GM23248 (cell line): ENCODE measurements at regions not wholly inside any gene's neighbourhood (a gene's known extent, or its start where the extent isn't known, plus 50 kb on each side); places are given as distances from the start of the nearest gene placed in this dataset.

Source experiments
- DNase-seq: peaks from one replicate; pipeline ENCODE4 v3.0.0-alpha.2; 2015
- H2AFZ ChIP-seq: fragments of 200-600 bp; sonication (generic); 2 replicates; pipeline ENCODE4 v1.6.1; 2016; ENCODE audit warnings: antibody characterized with exemption
- H3F3A ChIP-seq: fragments of 200-600 bp; sonication (generic); 2 replicates; pipeline ENCODE4 v1.6.1; 2016; ENCODE audit warnings: mild to moderate bottlenecking, antibody characterized with exemption, mixed run types; ENCODE audit not compliant: insufficient read depth
- H3K27ac ChIP-seq: fragments of 200-600 bp; sonication (generic); 2 replicates; pipeline ENCODE4 v1.5.1; 2016; ENCODE audit warnings: mild to moderate bottlenecking
- H3K27me3 ChIP-seq: fragments of 200-600 bp; sonication (generic); replicated peaks from 2 replicates; pipeline ENCODE4 v1.6.1; 2016; ENCODE audit warnings: mild to moderate bottlenecking; ENCODE audit not compliant: insufficient read depth
- H3K36me3 ChIP-seq: fragments of 200-600 bp; sonication (generic); 2 replicates; pipeline ENCODE4 v1.6.1; 2016; ENCODE audit warnings: low read depth, mild to moderate bottlenecking
- H3K4me1 ChIP-seq: fragments of 200-600 bp; sonication (generic); 2 replicates; pipeline ENCODE4 v1.6.1; 2016; ENCODE audit warnings: mild to moderate bottlenecking; ENCODE audit not compliant: insufficient read depth
- H3K4me2 ChIP-seq: fragments of 200-600 bp; sonication (generic); one replicate; pipeline ENCODE4 v1.6.1; 2016; ENCODE audit warnings: mild to moderate bottlenecking; ENCODE audit not compliant: unreplicated experiment
- H3K4me3 ChIP-seq: fragments of 200-600 bp; sonication (generic); 2 replicates; pipeline ENCODE4 v1.5.1; 2016; ENCODE audit warnings: mild to moderate bottlenecking
- H3K79me2 ChIP-seq: fragments of 200-600 bp; sonication (generic); 2 replicates; pipeline ENCODE4 v1.6.1; 2016; ENCODE audit warnings: mild to moderate bottlenecking; ENCODE audit not compliant: insufficient read depth
- H3K9ac ChIP-seq: fragments of 200-600 bp; sonication (generic); 2 replicates; pipeline ENCODE4 v1.6.1; 2016; ENCODE audit warnings: mild to moderate bottlenecking
- H3K9me2 ChIP-seq: fragments of 200-600 bp; sonication (generic); 2 replicates; pipeline ENCODE4 v1.6.1; 2016; ENCODE audit warnings: mixed run types, mild to moderate bottlenecking, moderate library complexity; ENCODE audit not compliant: insufficient read depth
- H3K9me3 ChIP-seq: fragments of 200-600 bp; sonication (generic); one replicate; pipeline ENCODE4 v1.6.1; 2017; ENCODE audit warnings: low read depth
- H4K20me1 ChIP-seq: fragments of 200-600 bp; sonication (generic); 2 replicates; pipeline ENCODE4 v1.6.0; 2016; ENCODE audit not compliant: insufficient read depth
- EZH2 ChIP-seq: fragments of 200-600 bp; sonication (generic); IDR thresholded peaks from 2 replicates; pipeline ENCODE4 v1.6.1; 2018; ENCODE audit warnings: antibody characterized with exemption, mild to moderate bottlenecking; ENCODE audit not compliant: insufficient read depth, poor library complexity, severe bottlenecking
- EZH2phosphoT487 ChIP-seq: fragments of 200-600 bp; sonication (generic); IDR thresholded peaks from 2 replicates; pipeline ENCODE4 v1.6.1; 2018; ENCODE audit warnings: antibody characterized with exemption, moderate library complexity, mild to moderate bottlenecking, low read depth; ENCODE audit not compliant: insufficient read depth
- WGBS, 2 experiments: methylation state at CpG; one replicate each; pipeline ENCODE4 v1.1.6; 2015 to 2017; ENCODE audit warnings: low lambda C conversion rate in 2 of 2, low coverage in 1 of 2; ENCODE audit errors: missing lambda C conversion rate in 2 of 2; 5-methylcytosine and 5-hydroxymethylcytosine counted together
- in situ Hi-C: fragments of 300-500 bp; cut with MboI; formaldehyde crosslinking; loops from 2 replicates; pipeline ENCODE4 v1.15.0; 2020

DNA sequence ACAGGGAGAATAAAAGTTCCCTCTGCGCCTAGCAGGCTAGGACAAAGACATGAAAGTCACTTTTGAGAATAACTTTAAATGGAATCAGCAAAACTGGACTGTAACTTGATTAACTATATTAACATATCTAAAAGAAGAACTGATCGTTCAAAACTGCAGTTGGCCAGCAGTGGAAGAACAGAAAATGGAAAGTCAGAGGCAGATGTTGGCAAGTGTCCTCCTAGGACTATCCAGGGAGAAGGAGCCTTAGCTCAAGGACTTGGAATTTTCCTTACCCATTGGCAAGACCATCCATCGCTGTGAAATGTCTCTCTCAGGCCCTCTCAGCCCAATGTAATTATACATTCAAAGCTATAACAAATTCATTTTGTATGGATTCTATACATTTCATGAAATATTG is 419.7 kb downstream of the ATP23 start:
- no peak overlapping the region for H3K4me2 ChIP-seq
- H3K36me3 ChIP-seq: no peaks in the 10 kb centered on the region
- H3F3A ChIP-seq: peaks cover 29% of the 10 kb centered on the region
- no peaks in the 10 kb centered on the region for H3K27me3 ChIP-seq
- H3K79me2 ChIP-seq: no peaks in the 10 kb centered on the region
- no peak for DNase-seq
- no peak overlapping the region for H3K4me3 ChIP-seq
- no peaks in the 10 kb centered on the region for H3K9me2 ChIP-seq
- in situ Hi-C loops: no loop called here
- WGBS, 2 experiments: 51 to 52% methylated on average over 3 of the region's 3 CpGs
- peaks cover 34% of the 10 kb centered on the region for H3K4me1 ChIP-seq
- no peaks in the 10 kb centered on the region for H4K20me1 ChIP-seq
- no peak overlapping the region for H3K9ac ChIP-seq
- H3K27ac ChIP-seq: no peak overlapping the region
- no peak for TF ChIP-seq EZH2phosphoT487
- no peak for TF ChIP-seq EZH2
- no peaks in the 10 kb centered on the region for H3K9me3 ChIP-seq
- H2AFZ ChIP-seq: peak overlapping the region; percentile 16; the same call in 1 of the 2 replicates

DNA sequence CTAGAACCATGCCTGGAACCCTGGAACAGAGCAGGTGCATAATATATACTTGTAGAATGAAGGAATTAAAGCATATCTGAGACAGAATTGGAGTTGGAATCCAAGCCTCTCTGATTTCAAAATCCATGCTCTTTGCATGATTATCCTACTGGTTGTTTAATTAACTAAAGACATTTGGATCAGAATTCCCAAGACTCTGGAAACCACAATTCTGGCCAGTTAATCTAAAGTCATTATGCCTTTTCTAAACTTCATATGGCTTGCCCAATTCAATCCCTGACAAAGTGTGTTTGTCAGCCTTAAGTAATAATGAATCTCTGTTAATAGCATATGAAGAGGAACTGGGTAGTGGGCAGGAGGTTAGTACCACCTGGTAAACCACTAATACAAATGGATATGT is 422.6 kb downstream of the ATP23 start:
- no peaks in the 10 kb centered on the region for H3K9me2 ChIP-seq
- no peak for DNase-seq
- H3K9ac ChIP-seq: 0 out of 2 replicates have a peak overlapping the region, but pooled peaks have one; percentile 10
- no peak overlapping the region for H3K4me3 ChIP-seq
- in situ Hi-C loops: no loop called here
- no peaks in the 10 kb centered on the region for H3K9me3 ChIP-seq
- H3K27me3 ChIP-seq: no peaks in the 10 kb centered on the region
- H3K27ac ChIP-seq: peak overlapping the region; percentile 78
- TF ChIP-seq EZH2 (no peak), EZH2phosphoT487 (no peak)
- H2AFZ ChIP-seq: no peak overlapping the region
- H4K20me1 ChIP-seq: no peaks in the 10 kb centered on the region
- H3K79me2 ChIP-seq: no peaks in the 10 kb centered on the region
- peak overlapping the region; percentile 84 for H3K4me2 ChIP-seq
- H3F3A ChIP-seq: peaks cover 52% of the 10 kb centered on the region
- H3K4me1 ChIP-seq: peaks cover 48% of the 10 kb centered on the region
- H3K36me3 ChIP-seq: no peaks in the 10 kb centered on the region

DNA sequence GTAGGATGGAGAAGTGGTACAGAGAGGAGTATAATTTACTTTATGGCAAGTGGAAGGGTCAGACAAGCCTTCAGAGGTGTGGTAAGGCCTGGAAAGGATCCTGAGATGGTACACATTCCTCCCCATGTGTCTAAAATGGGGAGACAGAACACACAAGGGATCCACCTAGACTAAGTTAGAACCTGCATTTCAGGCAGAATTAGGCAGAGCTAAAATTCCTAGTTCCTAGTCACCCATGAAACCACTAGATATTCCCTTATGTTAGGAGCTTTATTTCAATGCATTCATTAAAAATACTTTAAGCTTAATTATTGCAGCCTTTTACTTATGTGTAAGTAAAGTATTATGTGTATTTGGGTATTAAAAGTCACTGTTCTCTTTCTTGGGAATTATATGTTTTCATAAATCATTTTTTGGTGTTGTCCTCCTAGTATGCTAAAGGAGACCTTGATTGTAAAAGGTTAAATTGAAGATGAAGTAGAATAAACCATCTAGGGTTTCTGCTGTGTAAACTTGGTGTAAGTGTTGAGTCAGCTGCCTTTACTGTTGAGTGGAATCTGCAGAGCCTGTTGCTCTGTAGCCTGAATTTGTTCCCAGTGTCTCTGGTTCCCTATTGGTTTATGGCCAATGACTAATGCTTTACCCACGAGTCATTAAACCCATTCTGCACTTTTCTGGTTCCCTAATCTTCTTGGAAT is 423.2 kb downstream of the ATP23 start:
- H3K9me2 ChIP-seq: no peaks in the 10 kb centered on the region
- peak overlapping the region; percentile 10; the same call in 1 of the 2 replicates for H3K9ac ChIP-seq
- TF ChIP-seq EZH2 (no peak), EZH2phosphoT487 (no peak)
- H3K4me2 ChIP-seq: peak overlapping the region; percentile 84
- in situ Hi-C loops: no loop called here
- H3F3A ChIP-seq: peaks cover 56% of the 10 kb centered on the region
- H3K79me2 ChIP-seq: no peaks in the 10 kb centered on the region
- DNase-seq: peak; percentile 98
- H4K20me1 ChIP-seq: no peaks in the 10 kb centered on the region
- H3K9me3 ChIP-seq: no peaks in the 10 kb centered on the region
- WGBS, 2 experiments: 0 to 5% methylated on average over 1 of the region's 1 CpG
- no peaks in the 10 kb centered on the region for H3K27me3 ChIP-seq
- peaks cover 49% of the 10 kb centered on the region for H3K4me1 ChIP-seq
- H3K36me3 ChIP-seq: no peaks in the 10 kb centered on the region
- H3K27ac ChIP-seq: peak overlapping the region; percentile 78
- H3K4me3 ChIP-seq: 0 out of 2 replicates have a peak overlapping the region, but pooled peaks have one; percentile 27
- no peak overlapping the region for H2AFZ ChIP-seq

DNA sequence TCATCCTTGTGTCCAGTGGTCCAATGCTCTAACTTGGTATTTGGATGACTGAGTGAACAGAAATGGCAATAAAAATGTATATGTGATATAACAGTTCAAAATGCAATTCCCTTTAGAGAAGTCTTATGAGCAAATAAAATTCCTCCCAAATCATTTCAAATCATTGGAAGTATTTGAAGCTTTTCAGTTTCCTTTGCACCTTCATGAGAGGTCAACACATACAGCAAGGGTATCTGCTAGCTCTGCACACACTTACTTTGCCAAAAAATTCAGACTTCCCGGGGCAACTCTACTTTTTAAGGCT is 423.7 kb downstream of the ATP23 start:
- in situ Hi-C loops: no loop called here
- Histone ChIP-seq H3K9me2 (no peaks in the 10 kb centered on the region), H3F3A (peaks cover 57% of the 10 kb centered on the region), H3K4me1 (peaks cover 54% of the 10 kb centered on the region), H4K20me1 (no peaks in the 10 kb centered on the region), H2AFZ (peak overlapping the region; percentile 12; the same call in 1 of the 2 replicates), H3K9ac (no peak overlapping the region), H3K9me3 (no peaks in the 10 kb centered on the region), H3K79me2 (no peaks in the 10 kb centered on the region), H3K36me3 (no peaks in the 10 kb centered on the region), H3K27me3 (no peaks in the 10 kb centered on the region), H3K27ac (peak overlapping the region; percentile 78), H3K4me2 (peak overlapping the region; percentile 50), H3K4me3 (no peak overlapping the region)
- WGBS, 2 experiments: 35 to 36% methylated on average over 1 of the region's 1 CpG
- no peak for TF ChIP-seq EZH2
- no peak for TF ChIP-seq EZH2phosphoT487
- no peak for DNase-seq
